Stimulated activated CD4-positive, alpha-beta T cell treated with anti-CD3 and anti-CD28 coated beads, Interleukin-15, amount 100 ng/mL, for 48 hours (primary cell): ENCODE measurements at regions not wholly inside any gene's neighbourhood (a gene's known extent, or its start where the extent isn't known, plus 50 kb on each side); places are given as distances from the start of the nearest gene placed in this dataset.

Experiments used
- DNase-seq, 2 donors: peaks; one replicate each; pipeline ENCODE4 v3.0.0-alpha.2; 2020; ENCODE audit warnings: low read depth in 2 of 2

GRCh38 chr2:38203446-38203810 lies 127.5 kb upstream of the CYP1B1 start:
- no peak for DNase-seq

GRCh38 chr2:38202713-38203445 lies 126.9 kb upstream of the CYP1B1 start:
- no peak for DNase-seq

GRCh38 chr2:38201784-38202183 lies 125.8 kb upstream of the CYP1B1 start:
- no peak for DNase-seq

GRCh38 chr2:38200598-38200997 lies 124.6 kb upstream of the CYP1B1 start:
- DNase-seq = no peak

DNA sequence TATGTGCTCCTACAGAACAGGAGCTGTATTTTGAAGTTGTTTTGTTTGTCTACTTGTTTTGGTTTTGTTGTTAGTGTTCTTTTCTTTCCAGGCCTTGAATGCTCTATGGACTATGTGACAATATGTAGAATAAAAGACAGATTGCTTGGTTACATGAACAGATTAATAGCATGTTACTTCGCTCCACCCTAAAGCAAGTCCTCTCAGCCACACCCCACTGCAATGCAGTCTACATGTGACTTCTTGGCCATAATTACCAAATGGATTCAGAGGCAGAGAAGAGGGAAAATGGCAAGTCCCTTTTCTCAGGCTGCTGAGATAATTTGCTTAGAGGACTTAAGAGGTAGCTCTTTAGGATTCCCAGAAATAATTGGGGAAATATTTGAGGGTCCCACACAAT lies 123.2 kb upstream of the CYP1B1 start:
- no peak for DNase-seq

DNA sequence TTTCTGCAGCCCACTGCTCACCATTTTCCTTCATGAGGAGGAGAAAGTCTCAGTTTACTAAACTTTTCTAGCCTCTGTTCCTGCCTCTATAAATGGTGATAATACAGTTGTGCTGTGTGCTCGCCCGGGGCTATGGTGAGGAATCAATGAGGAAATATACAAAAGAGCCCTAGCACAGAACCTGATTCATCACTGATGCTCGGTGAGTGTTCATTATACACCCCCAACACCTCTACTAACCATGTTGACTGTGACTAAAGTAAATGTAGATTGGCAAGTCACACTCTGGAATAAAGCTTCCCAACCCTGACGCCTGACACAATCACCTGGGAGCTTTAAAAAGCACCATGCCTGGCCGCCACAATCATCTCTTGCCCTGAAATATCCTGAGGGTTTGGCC lies 118.8 kb upstream of the CYP1B1 start:
- DNase-seq = no peak

DNA sequence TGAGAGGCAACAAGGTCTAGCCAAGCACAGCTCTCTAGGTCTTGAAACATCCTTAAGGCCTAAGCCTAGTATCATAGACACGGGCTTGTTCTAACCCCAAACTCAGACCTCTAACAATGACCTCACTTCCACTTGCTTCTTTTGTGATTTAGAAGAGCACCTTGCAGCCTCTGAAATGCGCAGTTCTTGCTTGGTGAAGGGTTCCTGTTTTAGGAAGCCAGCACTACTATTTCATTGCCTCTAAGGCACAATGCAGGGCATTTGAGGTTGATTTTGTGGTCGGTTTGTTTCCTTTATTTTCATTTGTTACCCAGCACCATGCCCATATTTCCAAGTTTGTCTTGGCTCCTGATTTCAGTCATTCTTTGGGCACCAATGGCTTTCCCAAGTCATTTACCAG lies 117.0 kb upstream of the CYP1B1 start:
- DNase-seq = no peak

- DNase-seq = no peak
These were observed 116.1 kb upstream of the CYP1B1 start for GRCh38 chr2:38192046-38192445.

DNA sequence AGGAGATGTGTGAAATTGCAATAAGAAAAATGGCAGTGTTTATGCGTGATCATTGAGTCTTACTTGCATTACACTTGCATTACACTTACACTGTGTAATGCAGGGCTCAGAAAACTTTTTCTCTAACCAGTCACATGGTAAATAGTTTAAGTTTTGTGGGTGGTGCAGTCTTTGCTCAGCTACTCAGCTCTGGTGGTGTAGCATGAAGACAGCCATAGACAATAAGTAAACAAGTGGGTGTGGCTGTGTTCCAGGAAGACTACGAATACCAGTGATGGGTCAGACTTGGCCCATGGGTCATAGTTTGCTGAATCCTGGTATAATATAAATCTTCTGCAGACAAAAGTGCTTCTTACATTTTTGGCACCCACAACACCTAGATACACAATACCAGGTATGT lies 115.6 kb upstream of the CYP1B1 start:
- no peak for DNase-seq

DNA sequence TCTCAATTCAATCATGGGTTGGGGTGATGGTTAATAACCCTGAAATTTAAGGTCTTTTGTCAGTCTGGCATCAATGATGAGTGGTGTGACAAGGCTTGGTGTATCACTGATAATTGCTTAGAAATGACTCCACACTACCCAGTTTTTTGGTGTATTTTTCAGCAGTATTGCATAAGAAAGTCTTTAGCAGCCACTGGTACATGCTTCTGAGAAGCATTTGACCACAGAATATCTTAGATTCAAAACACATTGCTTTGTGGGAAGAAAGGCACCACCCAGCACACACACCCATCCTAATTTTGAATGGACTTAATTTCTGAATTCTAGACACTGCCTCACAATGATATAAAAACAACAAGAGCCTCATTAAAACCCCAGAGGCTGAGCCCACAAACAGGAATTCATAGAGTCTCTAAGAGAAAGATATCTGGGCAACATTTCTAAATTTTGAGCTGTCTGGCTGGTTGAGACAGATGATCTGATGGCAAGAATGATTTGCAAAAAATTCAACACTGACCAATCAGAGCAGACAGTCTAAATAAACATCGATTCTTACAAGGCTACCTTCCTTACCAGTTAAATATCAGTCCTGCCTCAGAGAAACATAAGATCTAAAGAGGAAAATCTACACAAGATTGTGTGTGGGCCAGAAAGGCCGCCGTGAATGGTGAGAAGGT lies 114.7 kb upstream of the CYP1B1 start:
- DNase-seq = no peak

DNA sequence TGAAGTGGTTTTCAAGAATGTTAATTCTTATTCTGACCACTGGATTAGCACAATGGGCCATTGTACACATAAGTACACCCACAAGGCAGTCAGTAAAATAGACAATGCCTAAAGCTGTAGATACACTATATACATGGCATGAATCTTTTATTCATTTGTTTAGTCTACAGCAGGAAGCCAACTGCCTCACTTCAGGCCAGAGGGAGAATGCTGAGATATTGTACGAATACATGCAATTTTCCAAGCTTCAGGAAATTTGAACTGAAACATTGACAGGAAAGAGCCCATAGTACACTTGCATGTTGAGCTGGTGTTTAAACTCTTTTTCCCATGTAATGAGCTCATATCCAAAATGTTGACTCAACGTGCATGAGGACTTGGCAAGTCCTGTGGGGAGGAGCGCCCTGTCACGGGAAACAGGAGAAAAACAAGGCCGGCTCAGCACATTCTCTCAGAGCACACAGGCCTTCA lies 111.6 kb upstream of the CYP1B1 start:
- no peak for DNase-seq

DNA sequence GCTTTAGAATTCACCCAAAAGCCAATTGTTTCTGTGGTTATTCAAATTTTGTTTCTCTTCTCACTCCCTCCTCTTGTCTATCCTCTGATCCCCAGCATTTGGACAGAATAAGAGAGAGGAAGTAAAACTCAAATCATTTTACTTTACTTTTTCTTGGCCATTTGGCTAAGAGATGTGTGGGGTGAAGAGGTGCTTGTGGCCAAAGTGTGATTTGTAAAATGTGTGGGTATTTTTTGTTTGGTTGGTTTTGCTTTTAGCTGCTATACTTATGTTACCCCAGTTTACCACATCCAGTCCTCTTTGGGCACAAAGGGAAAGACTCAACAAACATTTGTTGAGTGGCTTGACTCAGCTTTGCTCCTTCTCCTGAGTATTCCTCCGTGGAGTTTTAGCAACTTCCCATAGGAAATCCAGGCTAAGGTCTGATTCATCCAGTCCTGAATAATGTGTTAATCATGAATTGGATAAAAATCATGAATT lies 109.1 kb upstream of the CYP1B1 start:
- DNase-seq = no peak

GRCh38 chr2:38182492-38183003 lies 106.6 kb upstream of the CYP1B1 start:
- DNase-seq = no peak

- no peak for DNase-seq
These were observed 106.0 kb upstream of the CYP1B1 start for GRCh38 chr2:38181806-38182491.

DNA sequence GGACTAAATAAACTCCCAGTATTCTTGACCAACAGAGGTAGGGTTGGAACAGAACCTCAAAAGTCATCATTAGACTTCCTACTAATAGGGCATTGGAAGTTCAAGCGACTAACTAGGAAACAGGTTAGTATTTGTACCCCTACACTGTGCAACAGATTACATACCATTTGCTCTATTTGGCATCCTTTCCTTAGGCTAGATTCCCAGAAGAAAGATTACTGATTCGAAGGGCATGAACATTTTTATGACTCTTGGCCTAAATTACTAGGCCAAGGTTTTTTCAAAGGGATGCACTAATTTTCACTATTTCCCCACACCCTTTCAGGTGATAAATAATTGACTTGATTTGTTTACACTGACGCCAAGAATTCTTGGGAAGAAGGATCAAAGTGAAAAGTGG lies 104.8 kb upstream of the CYP1B1 start:
- no peak for DNase-seq

- no peak for DNase-seq
These were observed 102.8 kb upstream of the CYP1B1 start for GRCh38 chr2:38178556-38179419.

GRCh38 chr2:38178119-38178518 lies 102.2 kb upstream of the CYP1B1 start:
- no peak for DNase-seq

GRCh38 chr2:38176619-38177021 lies 100.7 kb upstream of the CYP1B1 start:
- no peak for DNase-seq

- no peak for DNase-seq
These were observed 98.9 kb upstream of the CYP1B1 start for GRCh38 chr2:38174646-38175423.

GRCh38 chr2:38174131-38174530 lies 98.2 kb upstream of the CYP1B1 start:
- DNase-seq = no peak

DNA sequence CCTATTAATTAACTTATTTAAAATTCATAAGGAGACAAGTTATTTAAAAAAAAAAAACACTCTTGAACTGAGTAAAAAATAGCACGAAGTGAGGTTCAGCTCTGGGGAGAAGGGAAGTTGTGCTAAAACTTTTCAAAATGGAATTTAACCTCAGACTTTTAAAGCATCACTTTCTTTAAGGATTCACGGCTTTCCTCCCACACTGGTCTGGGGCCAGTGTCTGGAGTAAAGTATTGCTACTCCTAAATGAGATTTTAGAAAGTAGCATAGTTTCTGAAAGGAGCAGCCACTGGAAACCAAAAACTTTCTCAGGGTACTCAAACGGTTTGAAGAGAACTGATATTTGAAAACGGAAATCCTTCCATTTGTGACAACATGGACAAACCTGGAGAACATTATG lies 97.7 kb upstream of the CYP1B1 start:
- no peak for DNase-seq
